ENCODE measurements at regions not wholly inside any gene's neighbourhood (a gene's known extent, or its start where the extent isn't known, plus 50 kb on each side); places are given as distances from the start of the nearest gene placed in this dataset.

- BruUV-seq (replicated peaks): no TSS peak
- Histone ChIP-seq H3K27me3 (ENCODE audit: insufficient read depth, low read depth) (no peaks in the 10 kb centered on the region), H3K9me2 (ENCODE audit: insufficient read depth) (no peaks in the 10 kb centered on the region), H2AFZ (peak overlapping the region; percentile 14; the same call in 1 of the 2 replicates), H3K36me3 (ENCODE audit: low read depth) (no peaks in the 10 kb centered on the region), H3K9me3 (ENCODE audit: insufficient read depth, low read depth) (no peaks in the 10 kb centered on the region), H3F3A (ENCODE audit: insufficient read depth, low read depth) (no peaks in the 10 kb centered on the region), H3K4me2 (no peak overlapping the region), H3K27ac (no peak overlapping the region), H3K79me2 (ENCODE audit: low read depth) (no peaks in the 10 kb centered on the region), H3K4me1 (replicated peaks; ENCODE audit: insufficient read depth) (no peaks in the 10 kb centered on the region), H3K4me3 (no peak overlapping the region), H4K20me1 (ENCODE audit: insufficient read depth) (no peaks in the 10 kb centered on the region)
- intact Hi-C loops (cut with micrococcal nuclease; ENCODE audit: unreplicated experiment): no loop called here
- TF ChIP-seq CTCF (conservative IDR thresholded peaks at IDR 0.05): no peak
- TF ChIP-seq EZH2 (IDR thresholded peaks at IDR 0.05; ENCODE audit: low read depth): no peak
- ChIA-PET CTCF (interaction anchor here (0.5 kb wide), 1 partner anchor 42 kb away, joined by 3 read pairs; no protein-coding TSS in a partner anchor), POLR2A (ENCODE audit: unreplicated experiment) (no interaction called here)
- no peak for DNase-seq
Observed at GRCh38 chr6:99219788-99220187, 129.7 kb downstream of the FAXC start.

GRCh38 chr6:99216959-99217358 is 132.5 kb downstream of the FAXC start:
- intact Hi-C loops (cut with micrococcal nuclease; ENCODE audit: unreplicated experiment): no loop called here
- ChIA-PET POLR2A (ENCODE audit: unreplicated experiment) (no interaction called here), CTCF (no interaction called here)
- Histone ChIP-seq H4K20me1 (ENCODE audit: insufficient read depth) (no peaks in the 10 kb centered on the region), H2AFZ (0 out of 2 replicates have a peak overlapping the region, but pooled peaks have one; percentile 23), H3K9me2 (ENCODE audit: insufficient read depth) (no peaks in the 10 kb centered on the region), H3K27me3 (ENCODE audit: insufficient read depth, low read depth) (no peaks in the 10 kb centered on the region), H3K4me1 (replicated peaks; ENCODE audit: insufficient read depth) (no peaks in the 10 kb centered on the region), H3K9me3 (ENCODE audit: insufficient read depth, low read depth) (no peaks in the 10 kb centered on the region), H3F3A (ENCODE audit: insufficient read depth, low read depth) (no peaks in the 10 kb centered on the region), H3K79me2 (ENCODE audit: low read depth) (no peaks in the 10 kb centered on the region), H3K36me3 (ENCODE audit: low read depth) (no peaks in the 10 kb centered on the region), H3K4me2 (0 out of 2 replicates have a peak overlapping the region, but pooled peaks have one; percentile 17), H3K27ac (no peak overlapping the region), H3K4me3 (no peak overlapping the region)
- TF ChIP-seq EZH2 (IDR thresholded peaks at IDR 0.05; ENCODE audit: low read depth): no peak
- DNase-seq: no peak
- BruUV-seq (replicated peaks): no TSS peak

- Histone ChIP-seq H3K9me2 (ENCODE audit: insufficient read depth) (no peaks in the 10 kb centered on the region), H2AFZ (no peak overlapping the region), H3K4me1 (replicated peaks; ENCODE audit: insufficient read depth) (no peaks in the 10 kb centered on the region), H3K27me3 (ENCODE audit: insufficient read depth, low read depth) (no peaks in the 10 kb centered on the region), H3K4me2 (no peak overlapping the region), H3K79me2 (ENCODE audit: low read depth) (no peaks in the 10 kb centered on the region), H3K27ac (no peak overlapping the region), H3K9me3 (ENCODE audit: insufficient read depth, low read depth) (no peaks in the 10 kb centered on the region), H3K36me3 (ENCODE audit: low read depth) (no peaks in the 10 kb centered on the region), H3F3A (ENCODE audit: insufficient read depth, low read depth) (no peaks in the 10 kb centered on the region), H3K4me3 (no peak overlapping the region), H4K20me1 (ENCODE audit: insufficient read depth) (no peaks in the 10 kb centered on the region)
- TF ChIP-seq CTCF (conservative IDR thresholded peaks at IDR 0.05): no peak
- TF ChIP-seq EZH2 (IDR thresholded peaks at IDR 0.05; ENCODE audit: low read depth): no peak
- BruUV-seq (replicated peaks): no TSS peak
- ChIA-PET POLR2A (ENCODE audit: unreplicated experiment) (no interaction called here), CTCF (no interaction called here)
- intact Hi-C loops (cut with micrococcal nuclease; ENCODE audit: unreplicated experiment): no loop called here
- no peak for DNase-seq
Observed at GRCh38 chr6:99195986-99196655, 153.4 kb downstream of the FAXC start.

- H3K79me2 ChIP-seq (ENCODE audit: low read depth): no peaks in the 10 kb centered on the region
- no peak for TF ChIP-seq EZH2 (IDR thresholded peaks at IDR 0.05; ENCODE audit: low read depth)
- H3F3A ChIP-seq (ENCODE audit: insufficient read depth, low read depth): no peaks in the 10 kb centered on the region
- POLR2A ChIA-PET (ENCODE audit: unreplicated experiment): no interaction called here
- no peak overlapping the region for H3K4me2 ChIP-seq
- CTCF ChIA-PET: no interaction called here
- no peak for DNase-seq
- intact Hi-C loops (cut with micrococcal nuclease; ENCODE audit: unreplicated experiment): no loop called here
- BruUV-seq (replicated peaks): no TSS peak
- peaks cover 2% of the 10 kb centered on the region for H3K4me1 ChIP-seq (replicated peaks; ENCODE audit: insufficient read depth)
- no peak overlapping the region for H2AFZ ChIP-seq
- peaks cover 2% of the 10 kb centered on the region; the same call in 1 of the 2 replicates for H3K9me3 ChIP-seq (ENCODE audit: insufficient read depth, low read depth)
- H3K27me3 ChIP-seq (ENCODE audit: insufficient read depth, low read depth): no peaks in the 10 kb centered on the region
- no peak overlapping the region for H3K27ac ChIP-seq
- H3K36me3 ChIP-seq (ENCODE audit: low read depth): no peaks in the 10 kb centered on the region
- no peaks in the 10 kb centered on the region for H3K9me2 ChIP-seq (ENCODE audit: insufficient read depth)
- H3K4me3 ChIP-seq: no peak overlapping the region
- no peaks in the 10 kb centered on the region for H4K20me1 ChIP-seq (ENCODE audit: insufficient read depth)
Observed at GRCh38 chr6:99192561-99192960, 156.9 kb downstream of the FAXC start.

Data from PC-9 (cell line).